Stimulated activated CD4-positive, alpha-beta T cell treated with anti-CD3 and anti-CD28 coated beads, Interleukin-4, amount 100 ng/mL, for 24 hours (primary cell): ENCODE measurements at regions not wholly inside any gene's neighbourhood (a gene's known extent, or its start where the extent isn't known, plus 50 kb on each side); places are given as distances from the start of the nearest gene placed in this dataset.

Experiments used
- DNase-seq: peaks from one replicate; pipeline ENCODE4 v3.0.0-alpha.2; 2020

GRCh38 chr7:79862447-79863210 is 272.0 kb upstream of the GNAI1 start:
- DNase-seq, result no peak

- DNase-seq, result no peak
Observed at GRCh38 chr7:79855172-79855571, 279.5 kb upstream of the GNAI1 start.

- no peak for DNase-seq
Observed at GRCh38 chr7:79854621-79855020, 280.0 kb upstream of the GNAI1 start.

- DNase-seq, result no peak
Observed at GRCh38 chr7:79837915-79838314, 296.7 kb upstream of the GNAI1 start.

GRCh38 chr7:79833616-79834015 is 301.0 kb upstream of the GNAI1 start:
- DNase-seq, result no peak

- DNase-seq, result no peak
Observed at GRCh38 chr7:79828866-79829265, 305.8 kb upstream of the GNAI1 start.

- DNase-seq, result no peak
Observed at GRCh38 chr7:79823246-79823951, 311.2 kb upstream of the GNAI1 start.

GRCh38 chr7:79822620-79823240 is 311.9 kb upstream of the GNAI1 start:
- DNase-seq, result no peak

GRCh38 chr7:79820387-79820786 is 314.2 kb upstream of the GNAI1 start:
- DNase-seq, result no peak

- no peak for DNase-seq
Observed at GRCh38 chr7:79810916-79811315, 323.7 kb upstream of the GNAI1 start.

- DNase-seq, result no peak
Observed at GRCh38 chr7:79806161-79806734, 328.4 kb upstream of the GNAI1 start.

- no peak for DNase-seq
Observed at GRCh38 chr7:79790656-79791262, 337.3 kb upstream of the MAGI2 start.

- no peak for DNase-seq
Observed at GRCh38 chr7:79789584-79790345, 336.3 kb upstream of the MAGI2 start.

GRCh38 chr7:79787623-79788022 is 334.2 kb upstream of the MAGI2 start:
- DNase-seq, result no peak

GRCh38 chr7:79787096-79787495 is 333.6 kb upstream of the MAGI2 start:
- DNase-seq, result no peak

- no peak for DNase-seq
Observed at GRCh38 chr7:79786187-79786586, 332.7 kb upstream of the MAGI2 start.

- DNase-seq, result no peak
Observed at GRCh38 chr7:79785556-79785955, 332.1 kb upstream of the MAGI2 start.

- DNase-seq, result no peak
Observed at GRCh38 chr7:79782906-79783305, 329.4 kb upstream of the MAGI2 start.

- DNase-seq, result no peak
Observed at GRCh38 chr7:79782256-79782655, 328.8 kb upstream of the MAGI2 start.

GRCh38 chr7:79781716-79782115 is 328.2 kb upstream of the MAGI2 start:
- DNase-seq, result no peak

GRCh38 chr7:79778786-79779770 is 325.6 kb upstream of the MAGI2 start:
- DNase-seq, result no peak
